ENCODE measurements at regions not wholly inside any gene's neighbourhood (a gene's known extent, or its start where the extent isn't known, plus 50 kb on each side); places are given as distances from the start of the nearest gene placed in this dataset.
A peak's percentile ranks its signal among the peaks of the same experiment; 100 is the strongest.

DNA sequence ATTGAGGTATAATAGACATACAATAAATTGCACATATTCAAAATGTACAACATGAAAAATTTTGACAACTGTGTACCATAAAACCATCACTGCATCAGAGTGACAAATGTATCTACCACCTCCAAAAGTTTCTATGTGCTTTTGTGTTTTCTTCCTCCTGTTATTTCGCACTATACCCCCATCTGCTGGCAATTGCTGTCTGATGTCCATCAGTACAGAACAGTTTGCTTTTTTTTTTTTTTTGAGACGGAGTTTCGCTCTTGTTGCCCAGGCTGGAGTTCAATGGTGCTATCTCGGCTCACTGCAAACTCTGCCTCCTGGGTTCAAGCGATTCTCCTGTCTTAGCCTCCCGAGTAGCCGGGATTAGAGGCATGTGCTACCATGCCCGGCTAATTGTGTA is 154.3 kb upstream of the GIMD1 start:
- H4K5ac ChIP-seq (ENCODE audit: insufficient read length, low read depth, low read length) = no peak overlapping the region
- no peak overlapping the region for H2AK5ac ChIP-seq (ENCODE audit: insufficient read length, low read length)
- H2BK15ac ChIP-seq (ENCODE audit: low read depth, low read length) = no peak overlapping the region
- Mint-ChIP-seq H3K27me3 (ENCODE audit: low read depth) (no peaks in the 10 kb centered on the region), H3K9me3 (no peaks in the 10 kb centered on the region; a peak in 2 of 5 replicates), H3K27ac (no peak overlapping the region), H3K4me1 (no peaks in the 10 kb centered on the region), H3K4me3 (no peak overlapping the region), H3K36me3 (ENCODE audit: insufficient read depth in 1 of 3, low read depth in 3 of 3) (peaks cover 0 to 2% (median 0%) of the 10 kb centered on the region in 3 experiments; a peak in 1 of 7 replicates)
- H4K8ac ChIP-seq (replicated peaks; ENCODE audit: insufficient read length, low read depth, low read length) = no peak overlapping the region
- H3K4ac ChIP-seq (ENCODE audit: low read depth, low read length) = no peak overlapping the region
- H2BK20ac ChIP-seq (ENCODE audit: low read depth, low read length, poor library complexity, severe bottlenecking) = no peak overlapping the region
- no peaks in the 10 kb centered on the region for H3K4me1 ChIP-seq (ENCODE audit: insufficient read depth, low read length)
- H2BK120ac ChIP-seq (ENCODE audit: low read depth, low read length, poor library complexity, severe bottlenecking) = no peak overlapping the region
- no peak overlapping the region for H3T11ph ChIP-seq (ENCODE audit: low read length)
- H4K91ac ChIP-seq (ENCODE audit: insufficient read length, low read depth, low read length) = no peak overlapping the region
- no peak overlapping the region for H3K14ac ChIP-seq (ENCODE audit: insufficient read depth, low read length)
- no peak for DNase-seq
- no peak overlapping the region for H2BK5ac ChIP-seq (ENCODE audit: insufficient read length, low read length)
- H3K27me3 ChIP-seq (ENCODE audit: insufficient read depth, low read length) = no peaks in the 10 kb centered on the region
- H3K23ac ChIP-seq (ENCODE audit: insufficient read length, low read depth, low read length) = no peak overlapping the region
- TF ChIP-seq, protein P1, sequence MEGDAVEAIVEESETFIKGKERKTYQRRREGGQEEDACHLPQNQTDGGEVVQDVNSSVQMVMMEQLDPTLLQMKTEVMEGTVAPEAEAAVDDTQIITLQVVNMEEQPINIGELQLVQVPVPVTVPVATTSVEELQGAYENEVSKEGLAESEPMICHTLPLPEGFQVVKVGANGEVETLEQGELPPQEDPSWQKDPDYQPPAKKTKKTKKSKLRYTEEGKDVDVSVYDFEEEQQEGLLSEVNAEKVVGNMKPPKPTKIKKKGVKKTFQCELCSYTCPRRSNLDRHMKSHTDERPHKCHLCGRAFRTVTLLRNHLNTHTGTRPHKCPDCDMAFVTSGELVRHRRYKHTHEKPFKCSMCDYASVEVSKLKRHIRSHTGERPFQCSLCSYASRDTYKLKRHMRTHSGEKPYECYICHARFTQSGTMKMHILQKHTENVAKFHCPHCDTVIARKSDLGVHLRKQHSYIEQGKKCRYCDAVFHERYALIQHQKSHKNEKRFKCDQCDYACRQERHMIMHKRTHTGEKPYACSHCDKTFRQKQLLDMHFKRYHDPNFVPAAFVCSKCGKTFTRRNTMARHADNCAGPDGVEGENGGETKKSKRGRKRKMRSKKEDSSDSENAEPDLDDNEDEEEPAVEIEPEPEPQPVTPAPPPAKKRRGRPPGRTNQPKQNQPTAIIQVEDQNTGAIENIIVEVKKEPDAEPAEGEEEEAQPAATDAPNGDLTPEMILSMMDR (conservative IDR thresholded peaks at IDR 0.05) = peak; percentile 32; the same call in 2 of the 3 replicates
- no peaks in the 10 kb centered on the region for H3K79me2 ChIP-seq (ENCODE audit: insufficient read depth, low read length)
- no peak overlapping the region for H2BK12ac ChIP-seq (ENCODE audit: insufficient read length, low read depth, low read length)
- no peaks in the 10 kb centered on the region for H4K20me1 ChIP-seq (ENCODE audit: control insufficient read depth, insufficient read depth, insufficient read length)
- H3K18ac ChIP-seq (ENCODE audit: insufficient read length, low read depth, low read length) = no peak overlapping the region
- H3K9me3 ChIP-seq (ENCODE audit: control insufficient read depth, low read depth, low read length) = no peaks in the 10 kb centered on the region
- H3K79me1 ChIP-seq (ENCODE audit: insufficient read depth, low read depth, low read length, poor library complexity, severe bottlenecking) = no peaks in the 10 kb centered on the region
- H3K9ac ChIP-seq (ENCODE audit: extremely low read depth, insufficient read length, low read length) = no peak overlapping the region
- WGBS (ENCODE audit: extremely low coverage, insufficient read length, low lambda C conversion rate) = no CpG with 5 or more reads among the region's 8 CpGs
- H3K4me2 ChIP-seq (ENCODE audit: insufficient read depth, insufficient read length, low read length) = no peak overlapping the region
- no peak overlapping the region for H2AFZ ChIP-seq (ENCODE audit: low read length)
- no peak overlapping the region for H3K56ac ChIP-seq (ENCODE audit: insufficient read length, low read depth, low read length)
- no peak overlapping the region for H3K27ac ChIP-seq (ENCODE audit: insufficient read length, low read depth, low read length)
- H3K23me2 ChIP-seq (ENCODE audit: insufficient read length, low read depth, low read length, poor library complexity, severe bottlenecking) = no peaks in the 10 kb centered on the region

All from H9 (cell line).